ENCODE measurements at regions not wholly inside any gene's neighbourhood (a gene's known extent, or its start where the extent isn't known, plus 50 kb on each side); places are given as distances from the start of the nearest gene placed in this dataset.

GRCh38 chr16:25419153-25419552 is 161.5 kb upstream of the ZKSCAN2 start (continued):
- TF ChIP-seq, protein P1, sequence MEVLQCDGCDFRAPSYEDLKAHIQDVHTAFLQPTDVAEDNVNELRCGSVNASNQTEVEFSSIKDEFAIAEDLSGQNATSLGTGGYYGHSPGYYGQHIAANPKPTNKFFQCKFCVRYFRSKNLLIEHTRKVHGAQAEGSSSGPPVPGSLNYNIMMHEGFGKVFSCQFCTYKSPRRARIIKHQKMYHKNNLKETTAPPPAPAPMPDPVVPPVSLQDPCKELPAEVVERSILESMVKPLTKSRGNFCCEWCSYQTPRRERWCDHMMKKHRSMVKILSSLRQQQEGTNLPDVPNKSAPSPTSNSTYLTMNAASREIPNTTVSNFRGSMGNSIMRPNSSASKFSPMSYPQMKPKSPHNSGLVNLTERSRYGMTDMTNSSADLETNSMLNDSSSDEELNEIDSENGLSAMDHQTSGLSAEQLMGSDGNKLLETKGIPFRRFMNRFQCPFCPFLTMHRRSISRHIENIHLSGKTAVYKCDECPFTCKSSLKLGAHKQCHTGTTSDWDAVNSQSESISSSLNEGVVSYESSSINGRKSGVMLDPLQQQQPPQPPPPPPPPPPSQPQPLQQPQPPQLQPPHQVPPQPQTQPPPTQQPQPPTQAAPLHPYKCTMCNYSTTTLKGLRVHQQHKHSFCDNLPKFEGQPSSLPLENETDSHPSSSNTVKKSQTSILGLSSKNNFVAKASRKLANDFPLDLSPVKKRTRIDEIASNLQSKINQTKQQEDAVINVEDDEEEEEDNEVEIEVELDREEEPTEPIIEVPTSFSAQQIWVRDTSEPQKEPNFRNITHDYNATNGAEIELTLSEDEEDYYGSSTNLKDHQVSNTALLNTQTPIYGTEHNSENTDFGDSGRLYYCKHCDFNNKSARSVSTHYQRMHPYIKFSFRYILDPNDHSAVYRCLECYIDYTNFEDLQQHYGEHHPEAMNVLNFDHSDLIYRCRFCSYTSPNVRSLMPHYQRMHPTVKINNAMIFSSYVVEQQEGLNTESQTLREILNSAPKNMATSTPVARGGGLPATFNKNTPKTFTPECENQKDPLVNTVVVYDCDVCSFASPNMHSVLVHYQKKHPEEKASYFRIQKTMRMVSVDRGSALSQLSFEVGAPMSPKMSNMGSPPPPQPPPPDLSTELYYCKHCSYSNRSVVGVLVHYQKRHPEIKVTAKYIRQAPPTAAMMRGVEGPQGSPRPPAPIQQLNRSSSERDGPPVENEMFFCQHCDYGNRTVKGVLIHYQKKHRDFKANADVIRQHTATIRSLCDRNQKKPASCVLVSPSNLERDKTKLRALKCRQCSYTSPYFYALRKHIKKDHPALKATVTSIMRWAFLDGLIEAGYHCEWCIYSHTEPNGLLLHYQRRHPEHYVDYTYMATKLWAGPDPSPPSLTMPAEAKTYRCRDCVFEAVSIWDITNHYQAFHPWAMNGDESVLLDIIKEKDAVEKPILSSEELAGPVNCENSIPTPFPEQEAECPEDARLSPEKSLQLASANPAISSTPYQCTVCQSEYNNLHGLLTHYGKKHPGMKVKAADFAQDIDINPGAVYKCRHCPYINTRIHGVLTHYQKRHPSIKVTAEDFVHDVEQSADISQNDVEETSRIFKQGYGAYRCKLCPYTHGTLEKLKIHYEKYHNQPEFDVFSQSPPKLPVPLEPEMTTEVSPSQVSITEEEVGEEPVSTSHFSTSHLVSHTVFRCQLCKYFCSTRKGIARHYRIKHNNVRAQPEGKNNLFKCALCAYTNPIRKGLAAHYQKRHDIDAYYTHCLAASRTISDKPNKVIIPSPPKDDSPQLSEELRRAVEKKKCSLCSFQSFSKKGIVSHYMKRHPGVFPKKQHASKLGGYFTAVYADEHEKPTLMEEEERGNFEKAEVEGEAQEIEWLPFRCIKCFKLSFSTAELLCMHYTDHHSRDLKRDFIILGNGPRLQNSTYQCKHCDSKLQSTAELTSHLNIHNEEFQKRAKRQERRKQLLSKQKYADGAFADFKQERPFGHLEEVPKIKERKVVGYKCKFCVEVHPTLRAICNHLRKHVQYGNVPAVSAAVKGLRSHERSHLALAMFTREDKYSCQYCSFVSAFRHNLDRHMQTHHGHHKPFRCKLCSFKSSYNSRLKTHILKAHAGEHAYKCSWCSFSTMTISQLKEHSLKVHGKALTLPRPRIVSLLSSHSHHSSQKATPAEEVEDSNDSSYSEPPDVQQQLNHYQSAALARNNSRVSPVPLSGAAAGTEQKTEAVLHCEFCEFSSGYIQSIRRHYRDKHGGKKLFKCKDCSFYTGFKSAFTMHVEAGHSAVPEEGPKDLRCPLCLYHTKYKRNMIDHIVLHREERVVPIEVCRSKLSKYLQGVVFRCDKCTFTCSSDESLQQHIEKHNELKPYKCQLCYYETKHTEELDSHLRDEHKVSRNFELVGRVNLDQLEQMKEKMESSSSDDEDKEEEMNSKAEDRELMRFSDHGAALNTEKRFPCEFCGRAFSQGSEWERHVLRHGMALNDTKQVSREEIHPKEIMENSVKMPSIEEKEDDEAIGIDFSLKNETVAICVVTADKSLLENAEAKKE (CRISPR knock-in tag; IDR thresholded peaks at IDR 0.05), result no peak

- Histone ChIP-seq H3K79me2 (replicated peaks; ENCODE audit: insufficient read depth) (no peaks in the 10 kb centered on the region), H2AFZ (no peak overlapping the region), H3K27ac (ENCODE audit: low read depth) (no peak overlapping the region), H3K4me1 (ENCODE audit: insufficient read depth) (no peaks in the 10 kb centered on the region), H3K27me3 (ENCODE audit: insufficient read depth) (no peaks in the 10 kb centered on the region), H3F3A (replicated peaks; ENCODE audit: low read depth) (no peaks in the 10 kb centered on the region), H3K4me3 (no peak overlapping the region), H4K20me1 (replicated peaks; ENCODE audit: insufficient read depth) (no peaks in the 10 kb centered on the region), H3K9me2 (ENCODE audit: insufficient read depth) (no peaks in the 10 kb centered on the region), H3K36me3 (ENCODE audit: insufficient read depth) (no peaks in the 10 kb centered on the region), H3K4me2 (no peak overlapping the region)
- Mint-ChIP-seq H3K36me3 (ENCODE audit: low read depth) (no peaks in the 10 kb centered on the region; the same call in 2 of the 3 replicates), H3K27me3 (ENCODE audit: insufficient read depth, low read depth, poor library complexity) (no peaks in the 10 kb centered on the region), H3K4me1 (peaks cover 2% of the 10 kb centered on the region; the same call in 2 of the 3 replicates), H3K27ac (no peak overlapping the region), H3K9me3 (peaks cover 33% of the 10 kb centered on the region), H3K4me3 (no peak overlapping the region)
- DNase-seq (ENCODE audit: low spot score), result no peak
- no peak for TF ChIP-seq CTCF (conservative IDR thresholded peaks at IDR 0.05; ENCODE audit: low read depth in 2 of 2)
- TF ChIP-seq, protein P1 (CRISPR knock-in tag; IDR thresholded peaks at IDR 0.05), result no peak
- no peak for ATAC-seq
These were observed 158.4 kb upstream of the ZKSCAN2 start for GRCh38 chr16:25416002-25416401.

All from GM23338 (cell line).